Uterus (tissue), 3 donors: ENCODE measurements at regions not wholly inside any gene's neighbourhood (a gene's known extent, or its start where the extent isn't known, plus 50 kb on each side); places are given as distances from the start of the nearest gene placed in this dataset.

Experiments
- DNase-seq, 2 donors: peaks; one replicate each; pipeline ENCODE4 v3.0.0-alpha.2; 2019 to 2020
- H3K27ac ChIP-seq, 2 donors: fragments of 200-600 bp; sonication (generic); 1 replicate in 1 of 2; 2 replicates in 1 of 2; pipeline ENCODE4 v1.5.1; 2016 to 2018
- H3K27me3 ChIP-seq, 2 donors: fragments of 200-600 bp; sonication (generic); one replicate each; pipeline ENCODE4 v1.5.1; 2018 to 2019; ENCODE audit warnings: control low read depth in 1 of 2
- H3K36me3 ChIP-seq, 2 donors: fragments of 200-600 bp; sonication (generic); one replicate each; pipeline ENCODE4 v1.5.1; 2019; ENCODE audit warnings: control low read depth in 1 of 2
- H3K4me1 ChIP-seq, 2 donors: fragments of 200-600 bp; sonication (generic); one replicate each; pipeline ENCODE4 v1.5.1; 2018 to 2019; ENCODE audit warnings: control low read depth in 1 of 2
- H3K4me3 ChIP-seq, 2 donors: fragments of 200-600 bp; sonication (generic); 1 replicate in 1 of 2; 2 replicates in 1 of 2; pipeline ENCODE4 v1.5.1; 2018 to 2019; ENCODE audit warnings: mild to moderate bottlenecking in 1 of 2
- H3K9me3 ChIP-seq, 2 donors: fragments of 200-600 bp; sonication (generic); one replicate each; pipeline ENCODE4 v1.5.1; 2019; ENCODE audit warnings: control low read depth in 1 of 2
- POLR2A ChIP-seq, 2 donors: fragments of 450-650 bp; IDR thresholded peaks; one replicate each; pipeline ENCODE4 v1.6.1; 2016; ENCODE audit warnings: antibody characterized with exemption in 2 of 2, mild to moderate bottlenecking in 1 of 2, moderate library complexity in 1 of 2
- intact Hi-C: fragments of 100-400 bp; cut with DNase I; formaldehyde crosslinking; loops from one replicate; pipeline ENCODE4 v1.15.1; 2023; ENCODE audit warnings: low total_unique reads
- TF ChIP-seq, protein P1 (sequence below), 4 experiments: fragments of 200-600 bp in 2 of 4; fragments of 450-650 bp in 2 of 4; sonication (generic) in 2 of 4; IDR thresholded peaks; one replicate each; pipeline ENCODE4 v1.5.1; 2016 to 2019; ENCODE audit warnings: antibody characterized with exemption in 4 of 4, mild to moderate bottlenecking in 2 of 4, moderate library complexity in 1 of 4
- donor health status: DM: yes; HTN: yes; CAD: no.

DNA sequence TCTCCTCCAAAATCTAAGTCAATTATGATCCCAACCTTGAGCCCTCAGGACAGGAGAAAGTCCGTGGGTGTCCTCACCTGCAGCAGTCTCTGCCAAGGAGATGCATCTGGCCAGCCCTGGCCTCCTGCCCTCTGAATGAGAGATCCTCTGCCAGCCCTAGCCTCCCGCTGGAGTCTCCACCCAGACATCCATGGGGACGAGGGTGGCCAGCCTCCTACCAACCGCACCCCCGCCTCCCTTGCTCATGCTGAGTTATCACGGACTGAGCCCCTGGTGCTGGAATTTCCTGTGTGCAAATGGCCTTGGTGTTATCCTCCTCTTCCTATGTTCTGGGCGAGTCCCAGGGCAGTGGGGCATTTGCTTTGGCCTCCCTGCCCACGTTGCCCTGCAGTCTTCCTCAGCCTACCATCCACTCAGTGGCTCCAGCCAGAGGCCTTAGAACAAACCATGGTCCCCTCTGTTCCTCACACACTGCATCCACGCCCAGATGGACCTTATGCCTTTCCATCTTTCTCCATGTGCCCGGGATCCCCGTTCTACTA, 116.4 kb downstream of the ACKR3 start:
- no peak overlapping the region for H3K4me3 ChIP-seq
- H3K9me3 ChIP-seq = no peaks in the 10 kb centered on the region
- H3K27ac ChIP-seq = no peak overlapping the region
- no peak for DNase-seq
- no peaks in the 10 kb centered on the region for H3K27me3 ChIP-seq
- H3K4me1 ChIP-seq = no peaks in the 10 kb centered on the region
- TF ChIP-seq, protein P1, sequence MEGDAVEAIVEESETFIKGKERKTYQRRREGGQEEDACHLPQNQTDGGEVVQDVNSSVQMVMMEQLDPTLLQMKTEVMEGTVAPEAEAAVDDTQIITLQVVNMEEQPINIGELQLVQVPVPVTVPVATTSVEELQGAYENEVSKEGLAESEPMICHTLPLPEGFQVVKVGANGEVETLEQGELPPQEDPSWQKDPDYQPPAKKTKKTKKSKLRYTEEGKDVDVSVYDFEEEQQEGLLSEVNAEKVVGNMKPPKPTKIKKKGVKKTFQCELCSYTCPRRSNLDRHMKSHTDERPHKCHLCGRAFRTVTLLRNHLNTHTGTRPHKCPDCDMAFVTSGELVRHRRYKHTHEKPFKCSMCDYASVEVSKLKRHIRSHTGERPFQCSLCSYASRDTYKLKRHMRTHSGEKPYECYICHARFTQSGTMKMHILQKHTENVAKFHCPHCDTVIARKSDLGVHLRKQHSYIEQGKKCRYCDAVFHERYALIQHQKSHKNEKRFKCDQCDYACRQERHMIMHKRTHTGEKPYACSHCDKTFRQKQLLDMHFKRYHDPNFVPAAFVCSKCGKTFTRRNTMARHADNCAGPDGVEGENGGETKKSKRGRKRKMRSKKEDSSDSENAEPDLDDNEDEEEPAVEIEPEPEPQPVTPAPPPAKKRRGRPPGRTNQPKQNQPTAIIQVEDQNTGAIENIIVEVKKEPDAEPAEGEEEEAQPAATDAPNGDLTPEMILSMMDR (IDR thresholded peaks at IDR 0.05) = no peak
- TF ChIP-seq POLR2A (IDR thresholded peaks at IDR 0.05) = no peak
- H3K36me3 ChIP-seq = no peaks in the 10 kb centered on the region
- intact Hi-C loops = no loop called here

DNA sequence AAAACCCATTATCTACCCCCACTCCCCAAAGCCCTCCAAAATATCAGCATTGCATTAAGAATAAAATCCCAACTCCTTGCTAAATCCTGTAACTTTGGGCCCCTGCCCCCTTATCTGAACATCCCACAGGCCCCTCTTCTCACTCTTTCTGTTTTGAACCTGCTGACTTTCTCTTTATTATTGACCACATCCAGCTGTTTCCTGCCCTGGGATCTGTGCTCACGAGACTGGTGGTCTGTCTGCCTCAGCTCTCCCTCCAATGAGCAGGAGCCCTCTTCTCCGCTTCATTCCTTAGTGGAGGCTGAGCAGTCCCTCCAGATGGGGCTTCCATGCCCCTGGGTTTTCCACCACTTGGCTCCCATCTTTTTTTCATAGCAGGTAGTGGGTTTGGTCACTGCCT, 116.9 kb downstream of the ACKR3 start:
- intact Hi-C loops = no loop called here
- Histone ChIP-seq H3K9me3 (no peaks in the 10 kb centered on the region), H3K36me3 (no peaks in the 10 kb centered on the region), H3K27me3 (no peaks in the 10 kb centered on the region), H3K27ac (no peak overlapping the region), H3K4me1 (no peaks in the 10 kb centered on the region), H3K4me3 (no peak overlapping the region)
- no peak for DNase-seq
- no peak for TF ChIP-seq POLR2A (IDR thresholded peaks at IDR 0.05)
- TF ChIP-seq, protein P1 (IDR thresholded peaks at IDR 0.05) = no peak

DNA sequence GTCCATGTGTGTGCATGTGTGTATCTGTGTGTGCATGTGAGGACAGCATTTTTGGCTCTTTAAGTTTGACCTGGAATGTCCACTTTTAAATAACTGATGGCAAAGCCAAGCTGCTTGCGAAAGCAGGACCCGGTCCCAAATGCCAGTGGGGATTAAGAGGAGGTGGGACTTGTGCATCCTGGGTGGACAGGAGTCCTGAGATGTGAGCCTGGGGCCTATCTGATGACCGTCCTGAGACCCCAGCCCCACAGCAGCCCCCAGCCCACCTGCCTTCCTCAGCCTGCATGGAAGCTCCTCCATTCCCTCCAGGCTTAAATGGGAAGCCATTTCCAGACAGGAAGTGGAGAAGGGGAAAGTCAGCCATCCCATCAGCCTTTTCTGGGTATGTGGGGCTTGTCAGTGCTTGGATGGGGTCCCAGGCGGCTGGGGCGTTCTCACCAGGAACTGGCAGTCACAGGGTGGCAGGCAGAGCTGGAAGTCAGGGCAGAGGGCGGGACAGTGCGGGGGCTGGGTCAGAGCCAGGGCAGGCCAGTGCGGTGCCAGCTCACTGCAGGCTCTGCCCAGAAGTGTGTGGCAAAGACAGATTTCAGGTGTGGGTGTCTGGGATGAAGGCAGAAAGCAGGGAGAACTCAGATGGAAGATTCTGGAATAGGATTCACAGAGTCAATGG, 117.8 kb downstream of the ACKR3 start:
- Histone ChIP-seq H3K36me3 (no peaks in the 10 kb centered on the region), H3K27ac (no peak overlapping the region), H3K4me1 (no peaks in the 10 kb centered on the region), H3K4me3 (no peak overlapping the region), H3K9me3 (no peaks in the 10 kb centered on the region), H3K27me3 (no peaks in the 10 kb centered on the region)
- TF ChIP-seq POLR2A (IDR thresholded peaks at IDR 0.05) = no peak
- TF ChIP-seq, protein P1 (IDR thresholded peaks at IDR 0.05) = no peak
- no peak for DNase-seq
- intact Hi-C loops = no loop called here

DNA sequence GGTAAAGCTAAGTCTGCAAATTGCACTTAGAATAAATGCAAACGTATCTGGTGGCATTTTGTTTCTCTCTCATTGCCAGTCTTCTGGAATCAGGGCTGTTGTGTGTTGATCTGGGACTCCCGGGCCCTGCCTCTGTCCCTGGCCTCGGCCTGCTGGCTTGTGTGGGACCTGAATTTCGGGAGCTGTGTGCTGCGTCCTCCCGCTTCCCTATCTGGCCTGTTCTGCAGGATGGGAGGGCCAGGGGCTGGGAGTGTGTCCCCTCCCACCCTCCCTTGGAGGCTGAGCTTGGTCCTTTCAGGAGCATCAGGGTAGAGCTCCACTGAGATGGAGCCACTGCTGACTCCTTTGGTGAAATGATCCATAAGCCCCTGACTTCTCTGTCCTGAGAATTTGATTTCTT, 118.5 kb downstream of the ACKR3 start:
- Histone ChIP-seq H3K36me3 (no peaks in the 10 kb centered on the region), H3K4me3 (no peak overlapping the region), H3K4me1 (no peaks in the 10 kb centered on the region), H3K27me3 (no peaks in the 10 kb centered on the region), H3K9me3 (no peaks in the 10 kb centered on the region), H3K27ac (no peak overlapping the region)
- TF ChIP-seq, protein P1 (IDR thresholded peaks at IDR 0.05) = no peak
- TF ChIP-seq POLR2A (IDR thresholded peaks at IDR 0.05) = no peak
- no peak for DNase-seq
- intact Hi-C loops = no loop called here

DNA sequence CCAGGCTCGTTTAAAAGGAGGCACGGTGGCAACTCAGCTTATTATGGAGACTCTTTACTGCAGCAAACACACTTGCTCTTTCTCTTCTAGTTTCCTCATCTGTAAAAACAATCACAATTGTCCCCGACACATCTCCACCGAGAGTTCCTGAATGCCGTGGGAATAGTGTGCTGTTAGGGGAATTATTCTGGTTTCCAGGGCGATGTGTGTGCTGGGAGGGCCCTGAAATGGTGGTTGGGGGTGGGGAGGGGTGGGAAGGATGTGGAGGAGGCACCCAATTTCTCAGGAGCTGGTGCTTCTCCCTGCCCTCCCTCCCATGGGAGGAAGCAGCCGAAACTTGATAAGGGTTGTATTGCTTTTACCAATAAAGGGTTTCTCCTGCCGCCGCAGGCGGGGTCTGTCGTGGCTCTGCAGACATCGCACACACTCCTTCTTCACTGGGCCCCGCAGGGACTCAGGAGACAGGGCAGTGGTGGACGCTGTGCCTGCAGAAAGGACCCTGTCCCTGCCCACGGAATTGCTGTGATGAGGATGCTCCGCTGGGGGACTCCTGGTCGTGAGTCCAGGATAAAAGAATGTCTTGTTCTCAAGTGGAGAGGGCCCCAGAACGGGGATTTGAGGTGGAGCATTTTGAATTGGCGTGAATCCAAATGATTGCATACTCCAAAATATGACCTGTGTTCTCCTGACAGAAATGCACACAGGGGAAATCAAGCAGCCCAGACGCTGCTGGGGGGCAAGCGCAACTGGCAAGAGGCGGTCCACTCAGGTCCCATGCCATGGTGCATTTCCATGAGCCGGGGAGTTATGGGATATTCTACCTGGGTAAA, 119.2 kb downstream of the ACKR3 start:
- no peak for TF ChIP-seq POLR2A (IDR thresholded peaks at IDR 0.05)
- TF ChIP-seq, protein P1 (IDR thresholded peaks at IDR 0.05) = no peak
- Histone ChIP-seq H3K36me3 (no peaks in the 10 kb centered on the region), H3K4me3 (no peak overlapping the region), H3K9me3 (no peaks in the 10 kb centered on the region), H3K27ac (no peak overlapping the region), H3K4me1 (no peaks in the 10 kb centered on the region), H3K27me3 (no peaks in the 10 kb centered on the region)
- no peak for DNase-seq
- intact Hi-C loops = no loop called here
